Skeletal muscle tissue (tissue), 3 donors: ENCODE measurements at regions not wholly inside any gene's neighbourhood (a gene's known extent, or its start where the extent isn't known, plus 50 kb on each side); places are given as distances from the start of the nearest gene placed in this dataset.
"Not testable (repeated sequence)": the region's sequence is repeated elsewhere in the genome, so short reads cannot be mapped to it uniquely, and the experiment has no call there.

Source experiments
- H3K27ac ChIP-seq: one replicate; pipeline ENCODE4 v1.7.0; 2013; ENCODE audit warnings: mild to moderate bottlenecking, low read depth, low read length, inconsistent platforms
- H3K27me3 ChIP-seq, 3 donors: one replicate each; pipeline ENCODE4 v1.7.0; 2013; ENCODE audit warnings: low read length in 3 of 3; ENCODE audit not compliant: control insufficient read depth in 3 of 3, insufficient read depth in 3 of 3
- H3K36me3 ChIP-seq, 3 donors: one replicate each; pipeline ENCODE4 v1.7.0; 2013; ENCODE audit warnings: low read length in 3 of 3; ENCODE audit not compliant: control insufficient read depth in 3 of 3, insufficient read depth in 3 of 3
- H3K4me1 ChIP-seq, 3 donors: one replicate each; pipeline ENCODE4 v1.7.0; 2013; ENCODE audit warnings: low read length in 3 of 3, mild to moderate bottlenecking in 3 of 3; ENCODE audit not compliant: control insufficient read depth in 3 of 3, insufficient read depth in 3 of 3
- H3K4me3 ChIP-seq, 3 donors: one replicate each; pipeline ENCODE4 v1.7.0; 2013; ENCODE audit warnings: low read length in 3 of 3
- H3K9ac ChIP-seq, 3 donors: one replicate each; pipeline ENCODE4 v1.7.0; 2013; ENCODE audit warnings: low read length in 3 of 3, mild to moderate bottlenecking in 3 of 3, moderate library complexity in 2 of 3, low read depth in 1 of 3
- H3K9me3 ChIP-seq, 3 donors: one replicate each; pipeline ENCODE4 v1.7.0; 2013; ENCODE audit warnings: low read length in 3 of 3; ENCODE audit not compliant: control insufficient read depth in 3 of 3
- donor health status: Osteomylitis.

DNA sequence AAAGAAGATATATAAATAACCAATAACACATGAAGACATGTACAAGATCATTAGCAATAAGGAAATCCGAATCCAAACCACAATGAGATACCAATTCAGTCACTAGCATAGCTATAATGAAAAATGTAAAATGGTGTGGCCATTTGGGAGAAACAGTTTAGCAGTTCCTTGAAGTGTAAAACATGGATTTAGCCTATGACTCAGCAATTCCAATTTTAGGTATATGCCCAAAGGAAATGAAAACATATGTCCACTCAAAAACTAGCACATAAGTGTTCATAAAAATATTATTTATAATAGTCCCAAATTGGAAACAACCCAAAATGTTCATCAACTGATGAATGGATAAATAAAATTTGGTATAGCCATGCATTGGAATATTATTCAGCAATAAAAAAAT, 165.5 kb upstream of the CRIM1 start:
- H3K4me3 ChIP-seq: no peak overlapping the region
- no peaks in the 10 kb centered on the region for H3K36me3 ChIP-seq
- no peaks in the 10 kb centered on the region for H3K9me3 ChIP-seq
- H3K9ac ChIP-seq: no peak overlapping the region
- no peak overlapping the region for H3K27ac ChIP-seq
- no peaks in the 10 kb centered on the region for H3K27me3 ChIP-seq
- H3K4me1 ChIP-seq: no peaks in the 10 kb centered on the region

DNA sequence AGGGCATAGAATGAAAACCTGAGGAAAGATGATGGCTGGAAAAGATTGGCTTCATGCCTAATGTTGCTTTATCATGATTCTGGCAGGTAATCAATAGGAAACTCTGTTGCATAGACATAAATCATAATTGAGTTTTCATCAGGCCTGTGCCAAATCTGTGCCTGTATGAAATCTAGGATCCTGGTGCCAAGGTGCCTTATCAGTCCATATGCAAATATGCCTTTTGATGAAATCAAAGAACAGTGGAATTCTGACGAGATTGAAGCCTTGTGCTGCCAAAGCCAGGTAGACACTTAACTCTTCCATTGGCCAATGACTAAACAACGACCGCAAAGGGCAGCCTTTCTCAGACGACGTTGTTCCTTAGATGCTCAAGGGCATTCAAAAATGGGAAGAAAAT, 170.0 kb upstream of the CRIM1 start:
- no peak overlapping the region for H3K27ac ChIP-seq
- H3K36me3 ChIP-seq: no peaks in the 10 kb centered on the region
- H3K4me3 ChIP-seq: no peak overlapping the region
- no peak overlapping the region for H3K9ac ChIP-seq
- no peaks in the 10 kb centered on the region for H3K27me3 ChIP-seq
- H3K9me3 ChIP-seq: no peaks in the 10 kb centered on the region
- no peaks in the 10 kb centered on the region for H3K4me1 ChIP-seq

DNA sequence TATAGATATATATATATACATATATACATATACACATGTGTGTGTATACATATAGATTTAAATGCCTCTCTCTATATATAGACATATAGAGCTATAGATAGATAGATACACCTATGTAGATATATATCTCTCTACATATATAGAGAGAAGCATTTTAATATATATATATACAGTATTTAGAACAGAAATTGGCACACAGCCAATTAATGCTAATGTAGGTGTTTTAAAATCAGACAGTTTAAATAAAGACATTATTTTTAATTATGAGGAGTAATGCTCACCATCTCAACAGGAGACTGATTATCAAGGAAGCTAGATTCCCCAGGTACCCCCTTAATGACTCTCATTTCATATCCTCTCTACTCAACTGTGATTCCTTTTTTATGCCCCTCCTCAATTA, 170.7 kb upstream of the CRIM1 start:
- Histone ChIP-seq H3K4me1 (no peaks in the 10 kb centered on the region), H3K4me3 (no peak overlapping the region), H3K9ac (no peak overlapping the region), H3K36me3 (no peaks in the 10 kb centered on the region), H3K9me3 (no peaks in the 10 kb centered on the region), H3K27ac (no peak overlapping the region), H3K27me3 (no peaks in the 10 kb centered on the region)

DNA sequence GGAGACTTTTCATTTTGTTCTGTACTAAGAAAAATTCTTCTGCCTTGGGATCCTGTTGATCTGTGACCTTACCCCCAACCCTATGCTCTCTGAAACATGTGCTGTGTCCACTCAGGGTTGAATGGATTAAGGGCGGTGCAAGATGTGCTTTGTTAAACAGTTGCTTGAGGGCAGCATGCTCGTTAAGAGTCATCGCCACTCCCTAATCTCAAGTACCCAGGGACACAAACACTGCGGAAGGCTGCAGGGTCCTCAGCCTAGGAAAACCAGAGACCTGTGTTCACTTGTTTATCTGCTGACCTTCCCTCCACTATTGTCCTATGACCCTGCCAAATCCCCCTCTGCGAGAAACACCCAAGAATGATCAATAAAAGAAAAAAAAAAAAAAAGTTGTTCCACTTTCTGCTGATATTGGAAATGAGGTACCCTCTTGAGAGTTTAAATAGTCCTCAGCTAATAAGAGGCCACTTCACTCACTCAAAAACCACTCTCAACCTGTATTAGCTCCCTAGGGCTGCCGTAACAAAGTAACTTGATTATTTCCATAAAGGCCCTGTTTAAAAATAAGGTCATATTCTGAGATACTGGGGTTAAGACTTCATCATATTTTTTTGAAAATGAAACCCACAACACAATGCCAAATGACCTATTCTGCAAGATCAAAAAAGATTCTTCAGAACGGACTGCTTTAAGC, 174.6 kb upstream of the CRIM1 start:
- H3K27me3 ChIP-seq, H3K4me3 ChIP-seq, H3K4me1 ChIP-seq, H3K36me3 ChIP-seq, H3K27ac ChIP-seq, H3K9ac ChIP-seq, H3K9me3 ChIP-seq: not testable (repeated sequence)

DNA sequence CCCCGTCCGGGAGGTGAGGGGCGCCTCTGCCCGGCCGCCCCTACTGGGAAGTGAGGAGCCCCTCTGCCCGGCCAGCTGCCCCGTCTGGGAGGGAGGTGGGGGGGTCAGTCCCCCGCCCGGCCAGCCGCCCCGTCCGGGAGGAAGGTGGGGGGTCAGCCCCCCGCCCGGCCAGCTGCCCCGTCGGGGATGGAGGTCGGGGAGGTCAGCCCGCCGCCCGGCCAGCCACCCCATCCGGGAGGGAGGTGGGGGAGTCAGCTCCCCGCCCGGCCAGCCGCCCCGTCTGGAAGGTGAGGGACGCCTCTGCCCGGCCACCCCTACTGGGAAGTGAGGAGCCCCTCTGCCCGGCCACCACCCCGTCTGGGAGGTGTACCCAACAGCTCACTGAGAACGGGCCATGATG, 175.3 kb upstream of the CRIM1 start:
- H3K27me3 ChIP-seq, H3K9me3 ChIP-seq, H3K4me3 ChIP-seq, H3K27ac ChIP-seq, H3K36me3 ChIP-seq, H3K9ac ChIP-seq, H3K4me1 ChIP-seq: not testable (repeated sequence)

DNA sequence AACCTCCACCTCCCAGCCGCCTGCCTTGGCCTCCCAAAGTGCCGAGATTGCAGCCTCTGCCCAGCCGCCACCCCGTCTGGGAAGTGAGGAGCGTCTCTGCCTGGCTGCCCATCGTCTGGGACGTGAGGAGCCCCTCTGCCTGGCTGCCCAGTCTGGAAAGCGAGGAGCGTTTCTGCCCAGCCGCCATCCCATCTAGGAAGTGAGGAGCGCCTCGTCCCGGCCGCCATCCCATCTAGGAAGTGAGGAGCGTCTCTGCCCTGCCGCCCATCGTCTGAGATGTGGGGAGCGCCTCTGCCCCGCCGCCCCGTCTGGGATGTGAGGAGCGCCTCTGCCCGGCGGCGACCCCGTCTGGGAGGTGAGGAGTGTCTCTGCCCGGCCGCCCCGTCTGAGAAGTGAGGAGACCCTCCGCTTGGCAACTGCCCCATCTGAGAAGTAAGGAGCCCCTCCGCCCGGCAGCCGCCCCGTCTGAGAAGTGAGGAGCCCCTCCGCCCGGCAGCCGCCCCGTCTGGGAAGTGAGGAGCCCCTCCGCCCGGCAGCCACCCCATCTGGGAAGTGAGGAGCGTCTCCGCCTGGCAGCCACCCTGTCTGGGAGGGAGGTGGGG, 175.8 kb upstream of the CRIM1 start:
- H3K9ac ChIP-seq: not testable (repeated sequence)

DNA sequence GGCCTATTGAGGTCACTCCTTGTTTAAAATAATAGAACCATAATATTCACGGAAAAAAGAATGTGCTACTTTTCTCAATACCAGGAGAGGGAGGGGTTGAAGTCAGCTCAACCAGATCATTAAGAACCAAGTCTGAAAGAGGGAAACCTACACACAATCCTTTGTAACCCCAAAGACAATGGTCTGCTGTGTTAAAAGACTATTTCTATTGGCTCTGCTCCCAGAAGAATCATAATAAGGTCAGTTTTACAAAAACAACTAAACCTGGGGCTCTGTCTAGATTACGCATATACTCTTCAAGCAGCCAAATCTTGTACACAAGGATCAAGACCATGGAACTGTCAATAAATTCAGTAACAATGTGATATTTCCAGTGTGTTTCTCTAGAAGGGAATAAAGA, 177.2 kb upstream of the CRIM1 start:
- Histone ChIP-seq H3K4me1 (no peaks in the 10 kb centered on the region), H3K9ac (no peak overlapping the region), H3K36me3 (no peaks in the 10 kb centered on the region), H3K27ac (no peak overlapping the region), H3K27me3 (peaks cover 0 to 3% (median 0%) of the 10 kb centered on the region in 3 donors), H3K9me3 (no peaks in the 10 kb centered on the region), H3K4me3 (no peak overlapping the region)

More for the DNA sequence above, 175.8 kb upstream of the CRIM1 start:
- H3K27me3 ChIP-seq, H3K4me1 ChIP-seq, H3K27ac ChIP-seq, H3K9me3 ChIP-seq, H3K36me3 ChIP-seq, H3K4me3 ChIP-seq: not testable (repeated sequence)

DNA sequence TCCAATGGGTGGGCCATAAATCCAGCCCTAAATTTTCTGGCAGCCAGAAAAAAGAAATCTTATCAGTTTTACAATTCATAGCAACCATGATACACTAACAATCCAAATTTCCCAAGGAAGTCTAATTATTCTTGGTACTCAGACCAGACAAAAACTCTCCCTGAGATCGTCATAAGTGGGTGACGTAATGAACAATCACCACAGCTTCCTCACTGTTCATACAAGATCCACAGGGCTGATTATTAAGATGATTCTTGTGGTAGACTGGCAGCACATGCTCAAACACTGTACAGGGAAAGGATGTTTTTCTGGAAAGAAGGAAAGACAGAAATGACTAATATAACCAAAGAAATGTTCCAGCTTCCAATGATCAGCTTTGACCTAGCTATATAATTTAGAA, 178.3 kb upstream of the CRIM1 start:
- H3K4me1 ChIP-seq: no peaks in the 10 kb centered on the region
- H3K27me3 ChIP-seq: peaks cover 0 to 3% (median 0%) of the 10 kb centered on the region in 3 donors
- no peak overlapping the region for H3K27ac ChIP-seq
- no peak overlapping the region for H3K9ac ChIP-seq
- no peaks in the 10 kb centered on the region for H3K9me3 ChIP-seq
- H3K36me3 ChIP-seq: no peaks in the 10 kb centered on the region
- no peak overlapping the region for H3K4me3 ChIP-seq

DNA sequence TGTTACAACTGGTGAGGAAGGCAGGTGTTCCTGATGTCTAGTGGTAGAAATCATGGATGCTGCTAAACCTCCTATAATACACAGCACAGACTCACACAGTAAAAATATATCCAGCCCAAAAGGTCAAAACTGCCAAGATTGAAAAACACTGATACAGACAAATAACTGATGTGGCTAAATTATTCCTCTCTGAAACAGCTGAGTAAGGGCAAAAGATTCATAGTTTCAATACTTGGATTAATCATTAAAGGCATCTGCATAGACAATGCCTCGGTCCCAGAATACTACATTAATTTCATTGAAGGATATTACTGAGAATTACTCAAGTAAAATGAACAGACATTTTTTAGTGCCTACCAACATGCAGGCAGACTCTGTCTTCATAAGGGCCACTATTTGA, 180.7 kb upstream of the CRIM1 start:
- no peaks in the 10 kb centered on the region for H3K36me3 ChIP-seq

DNA sequence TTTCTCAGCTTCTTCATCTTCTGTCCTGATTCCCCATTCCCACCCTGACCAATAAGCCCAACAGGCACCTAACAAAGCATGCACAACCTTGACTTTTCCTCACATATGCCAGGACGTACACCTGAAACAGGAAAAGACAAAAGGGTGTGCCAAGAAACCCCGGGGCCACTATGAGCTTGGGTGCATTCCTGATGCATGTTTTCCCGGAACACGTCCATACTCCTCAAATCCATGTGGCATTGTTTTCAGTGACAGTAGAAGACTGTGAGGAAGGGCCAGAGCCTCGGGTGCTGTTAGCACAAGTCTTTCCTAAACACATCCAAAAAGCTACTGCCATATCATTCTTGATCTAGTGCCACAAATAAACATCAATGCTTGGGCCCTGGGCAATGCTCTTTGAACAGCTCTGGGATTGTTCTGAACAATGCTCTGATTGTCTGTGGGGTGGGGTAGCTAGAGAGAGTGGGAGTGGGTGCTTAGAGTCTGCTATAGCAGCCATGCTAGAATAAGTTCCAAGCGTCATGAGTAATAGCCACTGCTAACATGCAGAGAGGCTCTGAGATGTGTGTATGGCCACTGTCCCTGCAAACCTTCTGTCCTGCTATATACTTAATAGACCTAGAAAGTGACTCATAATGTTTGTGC, 181.7 kb upstream of the CRIM1 start:
- H3K4me1 ChIP-seq: no peaks in the 10 kb centered on the region
- no peaks in the 10 kb centered on the region for H3K9me3 ChIP-seq
- no peak overlapping the region for H3K4me3 ChIP-seq
- no peak overlapping the region for H3K27ac ChIP-seq
- H3K27me3 ChIP-seq: peaks cover 0 to 3% (median 0%) of the 10 kb centered on the region in 3 donors
- no peaks in the 10 kb centered on the region for H3K36me3 ChIP-seq
- no peak overlapping the region for H3K9ac ChIP-seq

More for the DNA sequence above, 180.7 kb upstream of the CRIM1 start:
- H3K27ac ChIP-seq: no peak overlapping the region
- no peaks in the 10 kb centered on the region for H3K9me3 ChIP-seq
- H3K27me3 ChIP-seq: peaks cover 0 to 3% (median 0%) of the 10 kb centered on the region in 3 donors
- no peak overlapping the region for H3K9ac ChIP-seq
- H3K4me1 ChIP-seq: no peaks in the 10 kb centered on the region
- no peak overlapping the region for H3K4me3 ChIP-seq
